GM12891 (cell line): ENCODE measurements at regions not wholly inside any gene's neighbourhood (a gene's known extent, or its start where the extent isn't known, plus 50 kb on each side); places are given as distances from the start of the nearest gene placed in this dataset.

Experiments used
- PAX5 ChIP-seq: IDR thresholded peaks from 2 replicates; pipeline ENCODE4 v1.6.1; 2011; ENCODE audit warnings: low read length, moderate library complexity, mild to moderate bottlenecking; ENCODE audit not compliant: insufficient read depth, severe bottlenecking
- POLR2A ChIP-seq: IDR thresholded peaks from 2 replicates; pipeline ENCODE4 v1.6.1; 2011; ENCODE audit warnings: low read depth, low read length, control low read depth
- POLR2AphosphoS5 ChIP-seq: IDR thresholded peaks from 2 replicates; pipeline ENCODE4 v1.6.1; 2011; ENCODE audit warnings: low read depth, low read length, control low read depth
- POU2F2 ChIP-seq: IDR thresholded peaks from 2 replicates; pipeline ENCODE4 v1.6.1; 2011; ENCODE audit warnings: low read depth, mild to moderate bottlenecking, control low read depth, low read length, moderate library complexity
- TAF1 ChIP-seq: IDR thresholded peaks from 2 replicates; pipeline ENCODE4 v1.6.1; 2011; ENCODE audit warnings: low read depth, low read length, control low read depth

DNA sequence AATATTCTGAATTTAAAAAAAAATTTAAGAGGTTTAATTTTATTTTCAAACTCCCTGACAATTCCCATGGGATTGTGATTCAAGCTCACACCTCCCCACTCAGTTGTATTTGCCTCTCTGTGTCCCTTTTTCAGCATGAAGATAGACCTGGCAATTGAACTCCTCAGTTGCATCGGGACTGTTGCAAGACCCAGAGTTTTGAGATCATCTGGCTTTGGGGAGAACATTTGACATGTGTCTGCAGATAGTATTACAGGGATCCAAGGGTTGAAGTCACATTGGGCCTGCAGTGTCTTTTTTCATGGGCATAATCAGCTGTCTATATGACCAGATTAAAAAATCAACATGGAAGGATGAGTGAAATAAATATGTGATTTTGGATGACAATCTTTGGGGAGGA is 91.1 kb upstream of the EOMES start:
- no peak for TF ChIP-seq POLR2A
- no peak for TF ChIP-seq POU2F2
- TF ChIP-seq TAF1, result no peak
- TF ChIP-seq POLR2AphosphoS5, result no peak
- TF ChIP-seq PAX5, result no peak
